HCT116 (cell line): ENCODE measurements at regions not wholly inside any gene's neighbourhood (a gene's known extent, or its start where the extent isn't known, plus 50 kb on each side); places are given as distances from the start of the nearest gene placed in this dataset.

ENCODE experiments used
- ATAC-seq: fragments of 200-7000 bp; cut with Tn5 transposase; 2 replicates; pipeline ENCODE4 v1.9.1; 2020; ENCODE audit warnings: mild to moderate bottlenecking, moderate library complexity
- BruUV-seq: library from RNA; stranded (reverse); fragments of 400-500 nt; replicated peaks from 2 replicates; lab custom pipeline; 2021; lab: Mats Ljungman, UMichigan
- CTCF ChIA-PET: fragments of 300-600 bp; sonication (Branson Sonifier 250); formaldehyde crosslinking; loops from one replicate; lab custom pipeline; 2021; ENCODE audit warnings: antibody characterized with exemption; lab: Charles Lee
- POLR2A ChIA-PET: fragments of 300-600, 350-600 bp; sonication (Branson Sonifier 250); formaldehyde crosslinking; loops from one replicate; lab custom pipeline; 2021; ENCODE audit warnings: antibody characterized with exemption; lab: Charles Lee
- RAD21 ChIA-PET, 2 experiments: fragments of 300-600 bp; sonication (Branson Sonifier 250); formaldehyde crosslinking; loops; one replicate each; lab custom pipeline; 2023; ENCODE audit warnings: low total read pairs in 2 of 2; ENCODE audit not compliant: uncharacterized antibody in 2 of 2, unreplicated experiment in 2 of 2, low non-redundant PET in 1 of 2; lab: Charles Lee
- DNase-seq: peaks from one replicate; pipeline ENCODE4 v3.0.0-alpha.2; 2010; ENCODE audit warnings: low read depth, low spot score
- H2AFZ ChIP-seq: fragments of 200-600 bp; shearing (Covaris generic), sonication (generic); 2 replicates; pipeline ENCODE4 v1.6.1; 2017; ENCODE audit warnings: low read depth, mixed run types, mixed read lengths, antibody characterized with exemption, low read length; ENCODE audit not compliant: poor library complexity, severe bottlenecking
- H3K27ac ChIP-seq: 2 replicates; pipeline ENCODE4 v1.5.1; 2012; ENCODE audit warnings: low read depth, low read length
- H3K27me3 ChIP-seq: fragments of 200-600 bp; sonication (generic); 2 replicates; pipeline ENCODE4 v1.6.1; 2016; ENCODE audit warnings: mixed run types, low read length, mixed read lengths; ENCODE audit not compliant: insufficient read depth
- H3K36me3 ChIP-seq, 2 experiments: fragments of 200-500 bp in 1 of 2; fragments of 200-600 bp in 1 of 2; sonication (Bioruptor generic) in 1 of 2; sonication (generic) in 1 of 2; 2 replicates each; pipeline versions ENCODE4 v1.5.1 to v1.6.1; 2014 to 2016; ENCODE audit warnings: low read length in 2 of 2, inconsistent platforms in 1 of 2, mixed read lengths in 1 of 2, mixed run types in 1 of 2; ENCODE audit not compliant: insufficient read depth in 2 of 2, control insufficient read depth in 1 of 2
- H3K4me1 ChIP-seq, 2 experiments: fragments of 200-600 bp in 1 of 2; sonication (generic) in 1 of 2; 2 replicates each; pipeline versions ENCODE4 v1.5.1 to v1.6.1; 2012 to 2017; ENCODE audit warnings: low read length in 2 of 2, inconsistent platforms in 1 of 2, mild to moderate bottlenecking in 1 of 2, mixed read lengths in 1 of 2, mixed run types in 1 of 2, moderate library complexity in 1 of 2; ENCODE audit not compliant: insufficient read depth in 2 of 2, control insufficient read depth in 1 of 2
- H3K4me2 ChIP-seq: fragments of 200-600 bp; sonication (generic); 2 replicates; pipeline ENCODE4 v1.6.1; 2017; ENCODE audit warnings: mixed run types, low read length, mixed read lengths
- H3K4me3 ChIP-seq, 2 experiments: fragments of 200-600 bp in 1 of 2; sonication (generic) in 1 of 2; replicated peaks in 1 of 2; 2 replicates each; pipeline ENCODE4 v1.5.1; 2011 to 2016; ENCODE audit warnings: low read length in 2 of 2, control low read depth in 1 of 2, low read depth in 1 of 2, mild to moderate bottlenecking in 1 of 2, mixed read lengths in 1 of 2, mixed run types in 1 of 2
- H3K79me2 ChIP-seq: fragments of 200-600 bp; sonication (generic); 2 replicates; pipeline ENCODE4 v1.6.1; 2017; ENCODE audit warnings: mild to moderate bottlenecking, mixed run types, low read length, moderate library complexity, mixed read lengths; ENCODE audit not compliant: insufficient read depth
- H3K9ac ChIP-seq: fragments of 200-600 bp; sonication (generic); 2 replicates; pipeline ENCODE4 v1.6.1; 2016; ENCODE audit warnings: low read length, mixed read lengths
- H3K9me2 ChIP-seq: fragments of 200-600 bp; sonication (generic), shearing (Covaris generic); 2 replicates; pipeline ENCODE4 v1.6.1; 2017; ENCODE audit warnings: mixed run types, mild to moderate bottlenecking, moderate library complexity; ENCODE audit not compliant: insufficient read depth
- H3K9me3 ChIP-seq, 2 experiments: fragments of 200-500 bp in 1 of 2; fragments of 200-600 bp in 1 of 2; sonication (Bioruptor generic) in 1 of 2; sonication (generic) in 1 of 2; 2 replicates each; pipeline ENCODE4 v1.6.1; 2014 to 2017; ENCODE audit warnings: low read length in 2 of 2, mixed read lengths in 2 of 2, inconsistent platforms in 1 of 2, low read depth in 1 of 2, mild to moderate bottlenecking in 1 of 2, mixed run types in 1 of 2, moderate library complexity in 1 of 2; ENCODE audit not compliant: control insufficient read depth in 1 of 2, insufficient read depth in 1 of 2
- H4K20me1 ChIP-seq: fragments of 200-600 bp; sonication (generic), shearing (Covaris generic); 2 replicates; pipeline ENCODE4 v1.6.1; 2017; ENCODE audit warnings: mixed run types, mild to moderate bottlenecking, moderate library complexity; ENCODE audit not compliant: insufficient read depth
- ATF3 ChIP-seq: IDR thresholded peaks from 2 replicates; pipeline ENCODE4 v1.6.1; 2012
- CBX3 ChIP-seq: IDR thresholded peaks from 2 replicates; pipeline ENCODE4 v1.6.1; 2012; ENCODE audit warnings: low read depth
- CEBPB ChIP-seq: IDR thresholded peaks from 2 replicates; pipeline ENCODE4 v1.6.1; 2012; ENCODE audit warnings: low read depth
- CTCF ChIP-seq, 3 experiments: fragments of 200-600 bp in 1 of 3; sonication (generic) in 1 of 3; IDR thresholded peaks in 2 of 3; conservative IDR thresholded peaks in 1 of 3; 2 replicates each; pipeline ENCODE4 v1.5.1; 2012 to 2017; ENCODE audit warnings: low read depth in 2 of 3, low read length in 2 of 3, antibody characterized with exemption in 1 of 3, borderline replicate concordance in 1 of 3, control low read depth in 1 of 3, mild to moderate bottlenecking in 1 of 3, mixed read lengths in 1 of 3, mixed run types in 1 of 3, moderate library complexity in 1 of 3; ENCODE audit not compliant: insufficient read depth in 1 of 3
- EGR1 ChIP-seq: IDR thresholded peaks from 2 replicates; pipeline ENCODE4 v1.6.1; 2012; ENCODE audit warnings: low read depth
- EZH2 ChIP-seq: fragments of 200-600 bp; sonication (generic); IDR thresholded peaks from 2 replicates; pipeline ENCODE4 v1.6.1; 2017; ENCODE audit warnings: antibody characterized with exemption, mixed run types
- EZH2phosphoT487 ChIP-seq: fragments of 200-600 bp; IDR thresholded peaks from 2 replicates; pipeline ENCODE4 v1.6.1; 2018; ENCODE audit warnings: antibody characterized with exemption, borderline replicate concordance
- FOSL1 ChIP-seq: IDR thresholded peaks from 2 replicates; pipeline ENCODE4 v1.6.1; 2012; ENCODE audit warnings: low read depth
- JUND ChIP-seq: IDR thresholded peaks from 2 replicates; pipeline ENCODE4 v1.6.1; 2012
- MAX ChIP-seq: IDR thresholded peaks from 2 replicates; pipeline ENCODE4 v1.6.1; 2012
- REST ChIP-seq: IDR thresholded peaks from 2 replicates; pipeline ENCODE4 v1.6.1; 2012; ENCODE audit warnings: low read depth
- SIN3A ChIP-seq: IDR thresholded peaks from 2 replicates; pipeline ENCODE4 v1.6.1; 2012; ENCODE audit warnings: low read depth
- SP1 ChIP-seq: IDR thresholded peaks from 2 replicates; pipeline ENCODE4 v1.6.1; 2012; ENCODE audit warnings: low read depth
- SRF ChIP-seq: IDR thresholded peaks from 2 replicates; pipeline ENCODE4 v1.6.1; 2012; ENCODE audit warnings: low read depth
- TCF7L2 ChIP-seq: IDR thresholded peaks from 2 replicates; pipeline ENCODE4 v1.7.0; 2011; ENCODE audit warnings: borderline replicate concordance, inconsistent platforms; ENCODE audit not compliant: insufficient read depth, insufficient read length; ENCODE audit errors: extremely low read depth
- ZFX ChIP-seq: fragments of 450-650 bp; IDR thresholded peaks from 2 replicates; pipeline ENCODE4 v1.6.1; 2017
- intact Hi-C: fragments of 100-400 bp; cut with micrococcal nuclease; formaldehyde crosslinking; loops from 2 replicates; pipeline ENCODE4 v1.10.0; 2022

GRCh38 chr12:19036673-19037357, 92.7 kb upstream of the PLEKHA5 start:
- intact Hi-C loops = no loop called here
- Histone ChIP-seq H3K9me3 (peaks cover 3 to 7% of the 10 kb centered on the region in 2 experiments; a peak in 1 of 4 replicates), H3K9ac (no peak overlapping the region), H3K27ac (no peak overlapping the region), H3K4me1 (no peaks in the 10 kb centered on the region), H3K36me3 (no peaks in the 10 kb centered on the region), H3K9me2 (no peaks in the 10 kb centered on the region), H3K4me2 (no peak overlapping the region), H3K4me3 (no peak overlapping the region), H4K20me1 (no peaks in the 10 kb centered on the region), H2AFZ (no peak overlapping the region), H3K27me3 (no peaks in the 10 kb centered on the region), H3K79me2 (no peaks in the 10 kb centered on the region)
- no TSS peak for BruUV-seq
- no peak for TF ChIP-seq ZFX
- no peak for TF ChIP-seq EZH2phosphoT487
- TF ChIP-seq EGR1 = no peak
- TF ChIP-seq TCF7L2 = no peak
- ChIA-PET RAD21 (no interaction called here), CTCF (no interaction called here), POLR2A (no interaction called here)
- no peak for ATAC-seq
- DNase-seq = no peak

- Histone ChIP-seq H4K20me1 (no peaks in the 10 kb centered on the region), H2AFZ (no peak overlapping the region), H3K4me2 (no peak overlapping the region), H3K79me2 (no peaks in the 10 kb centered on the region), H3K27ac (no peak overlapping the region), H3K36me3 (no peaks in the 10 kb centered on the region), H3K9me2 (no peaks in the 10 kb centered on the region), H3K4me3 (no peak overlapping the region), H3K9me3 (no peaks in the 10 kb centered on the region; a peak in 1 of 4 replicates), H3K27me3 (no peaks in the 10 kb centered on the region), H3K4me1 (no peaks in the 10 kb centered on the region), H3K9ac (no peak overlapping the region)
- ChIA-PET POLR2A (no interaction called here), CTCF (no interaction called here), RAD21 (no interaction called here)
- no peak for DNase-seq
- intact Hi-C loops = no loop called here
- no TSS peak for BruUV-seq
- no peak for ATAC-seq
- TF ChIP-seq REST (no peak), MAX (no peak), EZH2 (no peak), SP1 (no peak), JUND (no peak), FOSL1 (no peak), SIN3A (no peak), ZFX (no peak), ATF3 (no peak), SRF (no peak), EZH2phosphoT487 (no peak), CTCF (IDR thresholded peaks at IDR 0.05 in 2 of 3, conservative IDR thresholded peaks at IDR 0.05 in 1 of 3; ENCODE audit: borderline replicate concordance in 1 of 3, insufficient read depth in 1 of 3, low read depth in 2 of 3, low read length in 2 of 3) (no peak), CBX3 (no peak), CEBPB (no peak), TCF7L2 (no peak)
Observed at GRCh38 chr12:19038209-19038608, 91.3 kb upstream of the PLEKHA5 start.
